AG09319 (cell line): ENCODE measurements at regions not wholly inside any gene's neighbourhood (a gene's known extent, or its start where the extent isn't known, plus 50 kb on each side); places are given as distances from the start of the nearest gene placed in this dataset.

Experiments
- DNase-seq: peaks from one replicate; pipeline ENCODE4 v3.0.0-alpha.2; 2010; ENCODE audit warnings: low read depth; ENCODE audit errors: extremely low read depth
- TF ChIP-seq, protein P1 (sequence below): IDR thresholded peaks from 2 replicates; pipeline ENCODE4 v1.5.1; 2011; ENCODE audit warnings: low read depth, mild to moderate bottlenecking, inconsistent platforms, low read length, moderate library complexity

DNA sequence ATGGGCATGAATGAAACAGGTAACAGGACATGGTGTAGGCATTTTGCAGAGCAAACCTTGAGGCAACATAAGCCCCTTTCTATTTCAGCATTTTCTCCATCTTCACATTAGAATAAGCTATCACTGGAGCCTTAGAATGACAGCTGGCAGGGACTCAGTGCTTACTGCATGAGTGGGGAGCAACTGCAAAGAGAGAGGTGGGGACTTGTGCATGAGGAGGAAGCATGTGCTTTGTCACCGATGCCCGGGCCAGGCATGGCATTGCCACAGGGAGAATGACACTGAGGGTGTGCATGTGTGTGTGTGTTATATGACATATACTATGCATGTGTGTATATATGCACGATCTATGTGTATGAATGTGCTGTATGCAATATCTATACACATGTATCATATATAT is 258.2 kb upstream of the RAB6C start:
- DNase-seq = no peak
- TF ChIP-seq, protein P1, sequence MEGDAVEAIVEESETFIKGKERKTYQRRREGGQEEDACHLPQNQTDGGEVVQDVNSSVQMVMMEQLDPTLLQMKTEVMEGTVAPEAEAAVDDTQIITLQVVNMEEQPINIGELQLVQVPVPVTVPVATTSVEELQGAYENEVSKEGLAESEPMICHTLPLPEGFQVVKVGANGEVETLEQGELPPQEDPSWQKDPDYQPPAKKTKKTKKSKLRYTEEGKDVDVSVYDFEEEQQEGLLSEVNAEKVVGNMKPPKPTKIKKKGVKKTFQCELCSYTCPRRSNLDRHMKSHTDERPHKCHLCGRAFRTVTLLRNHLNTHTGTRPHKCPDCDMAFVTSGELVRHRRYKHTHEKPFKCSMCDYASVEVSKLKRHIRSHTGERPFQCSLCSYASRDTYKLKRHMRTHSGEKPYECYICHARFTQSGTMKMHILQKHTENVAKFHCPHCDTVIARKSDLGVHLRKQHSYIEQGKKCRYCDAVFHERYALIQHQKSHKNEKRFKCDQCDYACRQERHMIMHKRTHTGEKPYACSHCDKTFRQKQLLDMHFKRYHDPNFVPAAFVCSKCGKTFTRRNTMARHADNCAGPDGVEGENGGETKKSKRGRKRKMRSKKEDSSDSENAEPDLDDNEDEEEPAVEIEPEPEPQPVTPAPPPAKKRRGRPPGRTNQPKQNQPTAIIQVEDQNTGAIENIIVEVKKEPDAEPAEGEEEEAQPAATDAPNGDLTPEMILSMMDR = no peak

DNA sequence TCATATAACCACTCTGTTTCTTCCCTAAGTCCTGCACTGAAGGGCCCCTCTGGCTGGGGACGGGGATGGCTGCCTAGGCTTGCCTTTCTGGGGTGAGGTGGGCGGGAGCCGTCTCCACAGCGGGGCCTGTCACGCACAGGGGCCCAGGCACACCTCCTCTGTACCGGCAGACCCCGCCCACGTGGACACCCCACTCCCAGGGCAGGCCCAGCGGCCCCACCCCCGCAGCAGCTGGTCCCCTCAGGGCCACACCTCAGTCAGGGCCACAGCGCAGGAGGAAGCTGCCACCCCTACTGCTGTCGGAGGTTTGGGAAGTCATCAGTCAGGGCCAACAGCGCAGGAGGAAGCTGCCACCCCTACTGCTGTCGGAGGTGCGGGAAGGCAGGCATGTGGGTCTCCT is 257.6 kb upstream of the RAB6C start:
- no peak for DNase-seq
- TF ChIP-seq, protein P1 = no peak

DNA sequence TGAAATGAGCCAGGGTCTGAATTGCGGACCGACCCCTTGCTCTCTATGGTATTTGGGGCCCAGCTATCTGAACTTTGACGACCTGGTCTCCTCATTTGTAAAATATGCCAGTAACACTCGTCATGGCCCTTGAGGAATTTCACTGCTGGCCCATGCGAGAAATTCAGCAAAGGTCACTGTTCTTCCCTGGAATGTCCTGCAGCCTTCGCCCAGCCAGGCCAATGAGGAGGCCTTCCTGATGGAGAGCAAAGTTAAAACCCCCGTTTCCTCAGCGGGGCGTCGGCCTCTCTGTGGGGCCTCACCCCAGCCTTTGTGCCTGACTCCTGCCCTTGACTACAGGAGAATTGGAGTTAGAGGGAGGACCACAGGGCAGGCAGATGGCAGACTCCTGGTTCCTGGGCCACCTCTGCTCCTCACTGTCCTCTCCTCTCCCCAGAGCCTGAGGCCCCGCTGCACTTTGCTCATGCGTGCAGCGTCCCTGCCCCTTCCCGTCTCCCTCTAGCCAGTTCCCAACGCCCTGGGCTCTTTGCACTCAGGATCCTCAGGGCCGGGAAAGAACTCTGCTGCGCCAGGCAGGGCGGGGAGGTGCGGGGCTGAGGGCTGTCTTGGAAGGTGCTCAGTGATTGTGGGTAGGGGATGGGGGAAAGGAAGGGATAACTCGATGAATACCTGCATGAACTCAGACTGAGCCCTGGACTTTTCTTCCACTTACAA is 257.0 kb upstream of the RAB6C start:
- no peak for DNase-seq
- TF ChIP-seq, protein P1 = no peak

DNA sequence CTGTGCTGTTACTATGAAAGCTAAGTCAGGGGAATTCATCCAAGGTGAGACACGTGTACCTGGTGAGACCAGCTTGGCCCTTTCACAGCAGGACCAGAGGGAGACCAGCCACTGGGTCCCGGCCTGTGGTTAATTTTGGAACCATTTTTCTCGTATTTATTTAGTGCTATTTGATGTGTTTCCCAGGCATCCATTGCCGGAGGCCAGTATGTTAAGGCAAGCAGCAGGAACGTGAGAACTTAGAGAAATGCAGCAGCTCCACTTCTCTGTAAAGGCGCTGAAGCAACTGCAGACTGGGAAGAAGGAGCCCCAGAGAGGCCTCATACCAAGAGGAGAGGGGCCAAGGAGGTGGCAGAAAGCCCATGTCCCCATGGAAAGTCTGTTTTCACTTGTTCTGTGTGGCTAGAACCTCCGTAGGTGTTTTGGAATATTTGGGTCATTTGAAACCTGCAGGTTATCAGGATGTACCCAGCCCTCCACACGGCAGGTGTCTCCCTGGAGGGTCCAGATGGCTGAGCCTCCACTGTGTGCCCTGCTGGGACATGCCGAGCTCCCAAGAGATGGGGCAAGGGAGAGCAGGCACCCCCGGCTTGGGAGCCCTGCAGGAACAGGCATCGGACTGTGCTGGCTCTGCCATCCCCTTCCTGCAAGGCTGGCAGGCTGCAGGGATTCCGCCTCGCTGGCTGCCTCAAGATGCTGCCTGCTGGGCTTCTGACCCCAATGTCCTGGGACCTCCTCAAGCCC is 256.0 kb upstream of the RAB6C start:
- no peak for DNase-seq
- TF ChIP-seq, protein P1 = no peak

DNA sequence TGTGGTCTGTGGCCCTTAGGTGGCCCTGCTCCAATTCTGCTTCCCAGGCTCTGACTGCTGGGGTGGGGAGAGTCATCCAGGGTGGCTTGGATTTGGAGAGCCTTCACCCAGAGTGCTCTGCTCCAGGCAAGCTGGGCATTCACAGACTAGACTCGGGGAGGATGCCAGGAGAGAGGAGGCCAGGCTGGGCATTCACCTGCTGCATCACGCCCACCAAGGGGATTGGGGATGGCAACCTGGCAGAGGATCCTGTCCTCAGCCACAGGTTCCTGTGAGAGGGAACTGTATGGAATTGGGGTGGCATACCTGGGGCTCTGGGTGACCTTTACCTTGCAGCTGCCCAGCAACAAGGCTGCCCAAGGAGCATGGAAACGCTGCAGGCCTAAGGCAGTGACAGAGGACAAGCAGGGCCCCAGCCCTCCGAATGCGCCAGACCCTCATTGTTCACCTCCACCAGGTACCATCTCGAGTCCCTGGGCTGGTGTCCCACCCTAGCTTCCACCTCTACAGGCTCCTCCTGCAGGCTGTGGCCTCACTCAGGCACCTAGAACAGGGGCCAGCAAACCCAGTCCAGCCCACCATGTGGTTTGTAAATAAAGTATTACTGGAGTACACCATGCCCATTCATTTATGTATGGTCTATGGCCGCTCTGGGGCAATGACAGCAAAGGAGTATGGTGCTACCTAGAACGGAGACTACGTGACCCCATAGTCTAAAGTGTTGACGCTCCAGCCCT is 255.3 kb upstream of the RAB6C start:
- no peak for DNase-seq
- TF ChIP-seq, protein P1 = no peak

DNA sequence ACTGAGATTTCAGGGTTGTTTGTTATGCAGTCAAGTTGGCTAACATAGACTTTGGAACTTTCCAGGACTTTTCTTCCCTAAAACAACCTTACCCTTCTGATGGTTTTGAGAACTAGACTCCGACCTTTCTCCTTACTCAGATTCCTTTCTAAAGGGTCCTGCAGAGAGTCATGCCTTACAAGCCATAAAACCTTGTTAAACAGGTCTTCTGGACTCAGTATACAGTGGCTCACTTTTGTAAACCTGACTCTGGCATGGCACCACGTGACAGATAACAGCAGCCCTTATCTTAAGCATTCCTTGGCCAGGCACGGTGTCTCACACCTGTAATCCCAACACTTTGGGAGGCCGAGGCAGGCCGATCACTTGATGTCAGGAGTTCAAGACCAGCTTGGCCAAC is 253.2 kb upstream of the RAB6C start:
- TF ChIP-seq, protein P1 = no peak
- DNase-seq = no peak

DNA sequence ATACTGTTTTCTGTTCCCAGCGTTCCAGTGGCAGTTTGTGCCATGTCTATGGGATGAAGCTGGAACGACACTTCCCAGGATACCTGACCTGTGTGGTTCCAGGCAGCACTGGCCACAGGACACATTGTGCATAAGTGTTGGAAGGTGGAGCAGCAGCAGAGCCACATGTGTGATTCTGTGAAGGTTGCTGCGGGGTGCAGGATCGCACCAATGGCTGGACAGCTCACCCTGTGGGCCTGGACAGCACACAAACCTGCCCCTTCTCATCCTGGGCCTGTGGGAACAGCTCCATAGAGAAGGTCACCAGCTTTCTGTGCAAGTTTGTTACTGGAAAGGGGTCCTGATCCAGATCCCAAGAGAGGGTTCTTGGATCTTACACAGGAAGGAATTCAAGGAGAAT is 252.2 kb upstream of the RAB6C start:
- TF ChIP-seq, protein P1 = no peak
- DNase-seq = no peak
